Hindlimb muscle (tissue), 1 donor: ENCODE measurements at regions not wholly inside any gene's neighbourhood (a gene's known extent, or its start where the extent isn't known, plus 50 kb on each side); places are given as distances from the start of the nearest gene placed in this dataset.

Experiments
- DNase-seq: peaks from one replicate; pipeline ENCODE4 v3.0.0-alpha.2; 2013

GRCh38 chr14:59067127-59067894, 121.2 kb upstream of the DAAM1 start:
- DNase-seq: no peak

- no peak for DNase-seq
Measured at GRCh38 chr14:59069163-59069854, 119.2 kb upstream of the DAAM1 start.

- DNase-seq: no peak
Measured at GRCh38 chr14:59075506-59075905, 113.0 kb upstream of the DAAM1 start.

GRCh38 chr14:59081720-59082119, 106.7 kb upstream of the DAAM1 start:
- no peak for DNase-seq

GRCh38 chr14:59085207-59085739, 103.2 kb upstream of the DAAM1 start:
- no peak for DNase-seq

GRCh38 chr14:59086241-59086882, 102.1 kb upstream of the DAAM1 start:
- DNase-seq: no peak

GRCh38 chr14:59087240-59087639, 101.2 kb upstream of the DAAM1 start:
- no peak for DNase-seq

- no peak for DNase-seq
Measured at GRCh38 chr14:59087711-59088110, 100.8 kb upstream of the DAAM1 start.

- DNase-seq: no peak
Measured at GRCh38 chr14:59090572-59090971, 97.9 kb upstream of the DAAM1 start.

GRCh38 chr14:59091404-59091803, 97.1 kb upstream of the DAAM1 start:
- no peak for DNase-seq

GRCh38 chr14:59091976-59092375, 96.5 kb upstream of the DAAM1 start:
- no peak for DNase-seq

GRCh38 chr14:59093902-59094301, 94.6 kb upstream of the DAAM1 start:
- DNase-seq: no peak

- peak; percentile 19 for DNase-seq
Measured at GRCh38 chr14:59096303-59096702, 92.2 kb upstream of the DAAM1 start.

- no peak for DNase-seq
Measured at GRCh38 chr14:59097681-59098080, 90.8 kb upstream of the DAAM1 start.

- DNase-seq: no peak
Measured at GRCh38 chr14:59098377-59098776, 90.1 kb upstream of the DAAM1 start.

- DNase-seq: no peak
Measured at GRCh38 chr14:59100205-59100604, 88.3 kb upstream of the DAAM1 start.

- DNase-seq: no peak
Measured at GRCh38 chr14:59101476-59101875, 87.0 kb upstream of the DAAM1 start.

GRCh38 chr14:59103396-59103795, 85.1 kb upstream of the DAAM1 start:
- DNase-seq: no peak

- no peak for DNase-seq
Measured at GRCh38 chr14:59107819-59108218, 80.6 kb upstream of the DAAM1 start.

GRCh38 chr14:59116984-59117415, 71.5 kb upstream of the DAAM1 start:
- no peak for DNase-seq

- DNase-seq: no peak
Measured at GRCh38 chr14:59117754-59118528, 70.5 kb upstream of the DAAM1 start.

- DNase-seq: no peak
Measured at GRCh38 chr14:59120921-59121320, 67.5 kb upstream of the DAAM1 start.

GRCh38 chr14:59123531-59123930, 64.9 kb upstream of the DAAM1 start:
- DNase-seq: no peak
